H1 (cell line): ENCODE measurements at regions not wholly inside any gene's neighbourhood (a gene's known extent, or its start where the extent isn't known, plus 50 kb on each side); places are given as distances from the start of the nearest gene placed in this dataset.

ENCODE experiments used
- CTCF ChIA-PET: fragments of 300-600 bp; sonication (Branson Sonifier 250); formaldehyde crosslinking; loops from one replicate; lab custom pipeline; 2021; ENCODE audit not compliant: partially characterized antibody; lab: Charles Lee
- POLR2A ChIA-PET: fragments of 300-600 bp; sonication (Branson Sonifier 250); formaldehyde crosslinking; loops from one replicate; lab custom pipeline; 2021; ENCODE audit warnings: inconsistent platforms; ENCODE audit not compliant: partially characterized antibody; lab: Charles Lee
- DNase-seq, 2 experiments: peaks; one replicate each; pipeline versions ENCODE4 v3.0.0 to v3.0.0-alpha.2; 2010 to 2022; ENCODE audit warnings: low spot score in 2 of 2, low read depth in 1 of 2, mixed read lengths in 1 of 2
- FAIRE-seq: peaks from 2 replicates; lab custom pipeline; 2011; peaks lifted over from hg19 to GRCh38; lab: Jason Lieb, UNC
- H2AFZ ChIP-seq: 2 replicates; pipeline ENCODE4 v1.8.1; 2012; ENCODE audit warnings: low read length, inconsistent platforms
- H2AK5ac ChIP-seq: 2 replicates; pipeline ENCODE4 v1.6.1; 2013; ENCODE audit warnings: low read depth, low read length
- H2BK120ac ChIP-seq: replicated peaks from 2 replicates; pipeline ENCODE3; 2013; ENCODE audit warnings: low read depth, low read length, inconsistent platforms
- H2BK12ac ChIP-seq: 2 replicates; pipeline ENCODE4 v1.6.1; 2013; ENCODE audit warnings: low read depth, low read length
- H2BK15ac ChIP-seq: 2 replicates; pipeline ENCODE4 v1.6.1; 2013; ENCODE audit warnings: low read length
- H2BK20ac ChIP-seq: 2 replicates; pipeline ENCODE4 v1.6.1; 2013; ENCODE audit warnings: low read length
- H2BK5ac ChIP-seq: 2 replicates; pipeline ENCODE4 v1.6.1; 2013; ENCODE audit warnings: low read depth, low read length
- H3K14ac ChIP-seq: 2 replicates; pipeline ENCODE4 v1.6.1; 2013; ENCODE audit warnings: inconsistent platforms; ENCODE audit not compliant: insufficient read length
- H3K18ac ChIP-seq: 2 replicates; pipeline ENCODE4 v1.6.1; 2013; ENCODE audit warnings: low read length; ENCODE audit errors: extremely low read depth
- H3K23ac ChIP-seq: 2 replicates; pipeline ENCODE4 v1.6.1; 2013; ENCODE audit warnings: inconsistent platforms; ENCODE audit not compliant: insufficient read length
- H3K23me2 ChIP-seq: 2 replicates; pipeline ENCODE4 v1.6.1; 2013; ENCODE audit warnings: low read depth, low read length
- H3K27ac ChIP-seq: 2 replicates; pipeline ENCODE4 v1.6.1; 2011; ENCODE audit warnings: low read depth, low read length, inconsistent platforms
- H3K27me3 ChIP-seq, 4 experiments: replicated peaks in 1 of 4; 1 replicate in 1 of 4; 2 replicates in 3 of 4; pipeline versions ENCODE4 v1.6.1 to v1.8.1; 2011 to 2013; ENCODE audit warnings: low read length in 3 of 4, mild to moderate bottlenecking in 3 of 4, inconsistent platforms in 2 of 4, mixed read lengths in 2 of 4, moderate library complexity in 1 of 4; ENCODE audit not compliant: control insufficient read depth in 3 of 4, insufficient read depth in 3 of 4; ENCODE audit errors: extremely low read depth in 1 of 4
- H3K36me3 ChIP-seq, 4 experiments: 2 replicates each; pipeline versions ENCODE4 v1.6.1 to v1.8.1; 2011 to 2013; ENCODE audit warnings: mild to moderate bottlenecking in 4 of 4, low read length in 3 of 4, moderate library complexity in 2 of 4, control low read depth in 1 of 4, inconsistent platforms in 1 of 4; ENCODE audit not compliant: insufficient read depth in 4 of 4, control insufficient read depth in 2 of 4
- H3K4ac ChIP-seq: replicated peaks from 2 replicates; pipeline ENCODE3; 2013; ENCODE audit warnings: low read length, low read depth, mixed read lengths, inconsistent platforms; ENCODE audit not compliant: insufficient read length
- H3K4me1 ChIP-seq, 4 experiments: replicated peaks in 1 of 4; 1 replicate in 1 of 4; 2 replicates in 3 of 4; pipeline versions ENCODE4 v1.6.1 to v1.8.1; 2011 to 2013; ENCODE audit warnings: low read length in 3 of 4, inconsistent platforms in 2 of 4, mixed read lengths in 1 of 4; ENCODE audit not compliant: insufficient read depth in 4 of 4, control insufficient read depth in 3 of 4
- H3K4me2 ChIP-seq, 2 experiments: 2 replicates each; pipeline versions ENCODE4 v1.6.1 to v1.8.1; 2011 to 2013; ENCODE audit warnings: low read depth in 2 of 2, low read length in 2 of 2, control low read depth in 1 of 2, inconsistent platforms in 1 of 2, mild to moderate bottlenecking in 1 of 2; ENCODE audit not compliant: insufficient read depth in 1 of 2
- H3K4me3 ChIP-seq, 4 experiments: fragments of 200-600, 300-600 bp in 1 of 4; sonication (generic), shearing (Covaris generic), sonication (Bioruptor Twin) in 1 of 4; 2 replicates each; pipeline versions ENCODE4 v1.5.1 to v1.8.1; 2011 to 2016; ENCODE audit warnings: low read length in 4 of 4, low read depth in 3 of 4, control low read depth in 2 of 4, inconsistent platforms in 2 of 4, mild to moderate bottlenecking in 2 of 4, mixed read lengths in 1 of 4, moderate library complexity in 1 of 4; ENCODE audit not compliant: insufficient read depth in 2 of 4; ENCODE audit errors: extremely low read depth in 1 of 4
- H3K56ac ChIP-seq: replicated peaks from 2 replicates; pipeline ENCODE3; 2013; ENCODE audit warnings: low read depth, mild to moderate bottlenecking, mixed read lengths, low read length, inconsistent platforms; ENCODE audit not compliant: insufficient read length
- H3K79me1 ChIP-seq: 2 replicates; pipeline ENCODE4 v1.6.1; 2013; ENCODE audit warnings: low read depth, low read length, control low read depth
- H3K79me2 ChIP-seq, 2 experiments: 2 replicates each; pipeline versions ENCODE4 v1.6.1 to v1.8.1; 2012 to 2013; ENCODE audit warnings: low read length in 2 of 2, mild to moderate bottlenecking in 2 of 2, inconsistent platforms in 1 of 2; ENCODE audit not compliant: insufficient read depth in 2 of 2, control insufficient read depth in 1 of 2
- H3K9ac ChIP-seq, 4 experiments: replicated peaks in 1 of 4; 1 replicate in 1 of 4; 2 replicates in 3 of 4; pipeline versions ENCODE4 v1.6.1 to v1.8.1; 2011 to 2013; ENCODE audit warnings: low read depth in 3 of 4, low read length in 3 of 4, control low read depth in 2 of 4, mild to moderate bottlenecking in 2 of 4, moderate library complexity in 2 of 4, inconsistent platforms in 1 of 4; ENCODE audit errors: extremely low read depth in 1 of 4
- H3K9me3 ChIP-seq, 2 experiments: 2 replicates each; pipeline versions ENCODE4 v1.6.1 to v1.8.1; 2012 to 2013; ENCODE audit warnings: mild to moderate bottlenecking in 2 of 2, moderate library complexity in 2 of 2, control low read depth in 1 of 2, inconsistent platforms in 1 of 2, low read depth in 1 of 2, low read length in 1 of 2, mixed read lengths in 1 of 2; ENCODE audit not compliant: insufficient read depth in 2 of 2
- H4K20me1 ChIP-seq, 2 experiments: replicated peaks in 1 of 2; 2 replicates each; pipeline versions ENCODE3 to v1.8.1; 2011 to 2013; ENCODE audit warnings: inconsistent platforms in 2 of 2, low read length in 2 of 2, mild to moderate bottlenecking in 1 of 2; ENCODE audit not compliant: insufficient read depth in 2 of 2, control insufficient read depth in 1 of 2
- H4K5ac ChIP-seq: 2 replicates; pipeline ENCODE4 v1.6.1; 2013; ENCODE audit warnings: low read length, low read depth, mixed read lengths, inconsistent platforms; ENCODE audit not compliant: insufficient read length
- H4K8ac ChIP-seq: 2 replicates; pipeline ENCODE4 v1.8.0; 2013; ENCODE audit warnings: mild to moderate bottlenecking, moderate library complexity, low read length, inconsistent platforms; ENCODE audit not compliant: insufficient read depth; ENCODE audit errors: extremely low read depth
- H4K91ac ChIP-seq: replicated peaks from 2 replicates; pipeline ENCODE3; 2013; ENCODE audit warnings: low read length, mixed read lengths, inconsistent platforms; ENCODE audit not compliant: insufficient read length
- RFX5 ChIP-seq: IDR thresholded peaks from 2 replicates; pipeline ENCODE4 v1.6.1; 2011; ENCODE audit warnings: low read depth, low read length, improper control_type of control experiment, borderline replicate concordance
- SIX5 ChIP-seq: IDR thresholded peaks from 2 replicates; pipeline ENCODE4 v1.6.1; 2011; ENCODE audit warnings: mild to moderate bottlenecking, low read depth, low read length
- YY1 ChIP-seq: IDR thresholded peaks from 2 replicates; pipeline ENCODE4 v1.6.1; 2011; ENCODE audit warnings: low read depth, mild to moderate bottlenecking, low read length
- WGBS, 2 experiments: shearing (Covaris generic) in 1 of 2; methylation state at CpG; one replicate each; pipeline versions ENCODE4 v1.1.6 to v1.1.7; 2013 to 2015; ENCODE audit warnings: low lambda C conversion rate in 2 of 2, mixed read lengths in 2 of 2, inconsistent platforms in 1 of 2, low coverage in 1 of 2, missing lambda C conversion rate in 1 of 2; ENCODE audit not compliant: insufficient replicate concordance in 2 of 2, insufficient coverage in 1 of 2, insufficient read length in 1 of 2; ENCODE audit errors: extremely low coverage in 1 of 2, missing lambda C conversion rate in 1 of 2; 5-methylcytosine and 5-hydroxymethylcytosine counted together

- no peak overlapping the region for H2BK15ac ChIP-seq
- no peak overlapping the region for H3K4ac ChIP-seq
- ChIA-PET CTCF (interaction anchor here (1.1 kb wide), 1 partner anchor 15 kb away, joined by 3 read pairs; no protein-coding TSS in a partner anchor), POLR2A (no interaction called here)
- no peaks in the 10 kb centered on the region for H3K27me3 ChIP-seq
- H3K36me3 ChIP-seq, result no peaks in the 10 kb centered on the region
- H3K9ac ChIP-seq, result no peak overlapping the region
- H3K18ac ChIP-seq, result no peak overlapping the region
- TF ChIP-seq SIX5 (no peak), RFX5 (no peak), YY1 (no peak)
- H3K56ac ChIP-seq, result no peak overlapping the region
- H2BK120ac ChIP-seq, result no peak overlapping the region
- H2AK5ac ChIP-seq, result no peak overlapping the region
- no peak overlapping the region for H3K4me3 ChIP-seq
- no peaks in the 10 kb centered on the region for H4K20me1 ChIP-seq
- H3K4me1 ChIP-seq, result peaks cover 0 to 2% (median 0%) of the 10 kb centered on the region in 4 experiments; a peak in 1 of 7 replicates
- no peak overlapping the region for H2AFZ ChIP-seq
- H3K9me3 ChIP-seq, result peaks cover 12 to 18% of the 10 kb centered on the region in 2 experiments; a peak in 3 of 4 replicates
- no peak overlapping the region for H3K23ac ChIP-seq
- H2BK12ac ChIP-seq, result no peak overlapping the region
- FAIRE-seq, result no peak
- H3K27ac ChIP-seq, result no peak overlapping the region
- H2BK20ac ChIP-seq, result no peak overlapping the region
- 100% methylated on average over 1 of the region's 1 CpG; no CpG with 5 or more reads in 1 of the 2 experiments for WGBS, 2 experiments
- H4K91ac ChIP-seq, result no peak overlapping the region
- H3K14ac ChIP-seq, result no peak overlapping the region
- no peaks in the 10 kb centered on the region for H3K79me2 ChIP-seq
- no peak for DNase-seq
- H4K8ac ChIP-seq, result no peak overlapping the region
- H3K23me2 ChIP-seq, result no peaks in the 10 kb centered on the region
- H3K79me1 ChIP-seq, result no peaks in the 10 kb centered on the region
- H2BK5ac ChIP-seq, result no peak overlapping the region
- H4K5ac ChIP-seq, result no peak overlapping the region
- no peak overlapping the region for H3K4me2 ChIP-seq
Observed at GRCh38 chr4:4746444-4746843, 113.0 kb upstream of the MSX1 start.
